Type B pancreatic cell (in vitro differentiated cells): ENCODE measurements at regions not wholly inside any gene's neighbourhood (a gene's known extent, or its start where the extent isn't known, plus 50 kb on each side); places are given as distances from the start of the nearest gene placed in this dataset.
"Not testable (repeated sequence)": the region's sequence is repeated elsewhere in the genome, so short reads cannot be mapped to it uniquely, and the experiment has no call there.

Source experiments
- DNase-seq: peaks from one replicate; pipeline ENCODE4 v3.0.0; 2021; ENCODE audit warnings: mixed read lengths; ENCODE audit not compliant: unreplicated experiment; ENCODE audit errors: extremely low spot score
- H3K27ac Mint-ChIP-seq: 2 replicates; pipeline ENCODE4 v1.8.0; 2021; ENCODE audit warnings: mild to moderate bottlenecking, mixed read lengths
- H3K27me3 Mint-ChIP-seq: 2 replicates; pipeline ENCODE4 v1.8.0; 2021; ENCODE audit warnings: mixed read lengths
- H3K36me3 Mint-ChIP-seq: 2 replicates; pipeline ENCODE4 v1.8.0; 2021; ENCODE audit warnings: mixed read lengths
- H3K4me1 Mint-ChIP-seq: one replicate; pipeline ENCODE4 v1.8.0; 2021; ENCODE audit warnings: mixed read lengths; ENCODE audit not compliant: unreplicated experiment
- H3K4me3 Mint-ChIP-seq: 2 replicates; pipeline ENCODE4 v1.8.0; 2021; ENCODE audit warnings: mild to moderate bottlenecking, mixed read lengths
- H3K9me3 Mint-ChIP-seq: 2 replicates; pipeline ENCODE4 v1.8.0; 2021; ENCODE audit warnings: mixed read lengths
- TF ChIP-seq, protein P1 (sequence below): fragments of 200-600 bp; sonication (generic); conservative IDR thresholded peaks from 2 replicates; pipeline ENCODE4 v1.5.0; 2021; ENCODE audit warnings: antibody characterized with exemption, mild to moderate bottlenecking

DNA sequence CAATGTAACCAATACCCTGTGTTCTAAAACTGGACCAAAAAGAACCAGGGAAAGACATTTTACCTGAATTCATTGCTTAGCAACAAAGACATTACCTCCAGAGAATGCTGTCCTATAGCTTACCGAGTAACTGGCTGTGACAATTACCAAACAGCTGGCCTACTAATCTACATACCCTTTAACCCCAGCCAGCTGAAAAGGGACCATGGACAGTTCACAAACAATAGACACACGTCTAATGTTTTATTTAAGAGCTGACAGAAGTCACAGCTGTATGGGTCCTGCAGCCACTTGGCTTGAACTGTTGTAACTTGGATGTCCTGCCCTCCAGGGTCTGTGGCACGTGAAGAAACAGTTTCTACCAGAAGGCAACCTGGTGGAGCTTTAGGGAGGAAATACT, 130.1 kb upstream of the EFEMP1 start:
- Mint-ChIP-seq H3K4me1 (no peaks in the 10 kb centered on the region), H3K4me3 (no peak overlapping the region), H3K27me3 (no peaks in the 10 kb centered on the region), H3K27ac (no peak overlapping the region), H3K36me3 (no peaks in the 10 kb centered on the region), H3K9me3 (peaks cover 9% of the 10 kb centered on the region)
- no peak for DNase-seq
- TF ChIP-seq, protein P1, sequence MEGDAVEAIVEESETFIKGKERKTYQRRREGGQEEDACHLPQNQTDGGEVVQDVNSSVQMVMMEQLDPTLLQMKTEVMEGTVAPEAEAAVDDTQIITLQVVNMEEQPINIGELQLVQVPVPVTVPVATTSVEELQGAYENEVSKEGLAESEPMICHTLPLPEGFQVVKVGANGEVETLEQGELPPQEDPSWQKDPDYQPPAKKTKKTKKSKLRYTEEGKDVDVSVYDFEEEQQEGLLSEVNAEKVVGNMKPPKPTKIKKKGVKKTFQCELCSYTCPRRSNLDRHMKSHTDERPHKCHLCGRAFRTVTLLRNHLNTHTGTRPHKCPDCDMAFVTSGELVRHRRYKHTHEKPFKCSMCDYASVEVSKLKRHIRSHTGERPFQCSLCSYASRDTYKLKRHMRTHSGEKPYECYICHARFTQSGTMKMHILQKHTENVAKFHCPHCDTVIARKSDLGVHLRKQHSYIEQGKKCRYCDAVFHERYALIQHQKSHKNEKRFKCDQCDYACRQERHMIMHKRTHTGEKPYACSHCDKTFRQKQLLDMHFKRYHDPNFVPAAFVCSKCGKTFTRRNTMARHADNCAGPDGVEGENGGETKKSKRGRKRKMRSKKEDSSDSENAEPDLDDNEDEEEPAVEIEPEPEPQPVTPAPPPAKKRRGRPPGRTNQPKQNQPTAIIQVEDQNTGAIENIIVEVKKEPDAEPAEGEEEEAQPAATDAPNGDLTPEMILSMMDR = no peak

DNA sequence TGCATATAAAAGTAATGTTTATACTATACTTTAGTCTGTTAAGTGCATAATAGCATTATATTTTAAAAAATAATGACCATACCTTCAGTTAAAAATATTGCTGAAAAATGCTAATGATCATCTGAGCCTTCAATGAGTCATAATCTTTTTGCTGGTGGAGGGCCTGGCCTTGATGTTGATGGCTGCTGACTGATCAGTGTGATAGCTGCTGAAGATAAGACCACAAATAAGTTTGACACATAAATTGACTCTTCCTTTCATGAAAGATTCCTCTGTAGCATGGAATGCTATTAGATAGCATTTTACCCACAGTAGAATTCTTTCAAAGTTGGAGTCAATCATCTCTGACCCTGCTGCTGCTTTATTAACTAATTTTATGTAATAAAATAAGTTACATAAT, 128.4 kb upstream of the CCDC85A start:
- no peaks in the 10 kb centered on the region for H3K4me1 Mint-ChIP-seq
- DNase-seq = no peak
- H3K27me3 Mint-ChIP-seq = no peaks in the 10 kb centered on the region
- H3K9me3 Mint-ChIP-seq = peaks cover 13% of the 10 kb centered on the region
- H3K27ac Mint-ChIP-seq = no peak overlapping the region
- no peak overlapping the region for H3K4me3 Mint-ChIP-seq
- TF ChIP-seq, protein P1 = no peak
- H3K36me3 Mint-ChIP-seq = no peaks in the 10 kb centered on the region

GRCh38 chr2:56061327-56061726, 122.5 kb upstream of the CCDC85A start:
- not testable (repeated sequence) for H3K36me3 Mint-ChIP-seq, H3K27ac Mint-ChIP-seq, DNase-seq, H3K4me3 Mint-ChIP-seq, H3K4me1 Mint-ChIP-seq
- Mint-ChIP-seq H3K9me3 (peaks cover 18% of the 10 kb centered on the region), H3K27me3 (peaks cover 16% of the 10 kb centered on the region)

DNA sequence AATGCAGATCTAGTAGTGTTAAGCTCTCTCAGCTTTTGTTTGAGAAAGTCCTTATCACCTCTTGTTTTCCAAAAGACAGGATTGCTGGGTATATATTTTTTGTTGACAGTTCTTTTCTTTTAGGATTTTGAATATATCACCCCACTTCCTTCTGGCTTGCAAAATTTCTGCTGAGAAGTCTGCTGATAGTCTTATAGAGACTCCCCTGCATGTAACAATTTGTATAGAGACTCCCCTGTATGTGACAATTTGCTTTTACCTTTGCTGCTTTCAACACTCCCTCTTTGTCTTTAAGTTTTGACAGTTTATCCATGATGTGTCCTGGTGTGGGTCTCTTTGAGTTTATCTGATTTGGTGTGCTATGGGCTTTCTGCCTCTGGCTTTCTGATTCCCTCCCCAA, 115.0 kb upstream of the CCDC85A start:
- no peak for DNase-seq
- H3K9me3 Mint-ChIP-seq = peaks cover 4% of the 10 kb centered on the region
- peaks cover 14% of the 10 kb centered on the region for H3K27me3 Mint-ChIP-seq
- H3K36me3 Mint-ChIP-seq = no peaks in the 10 kb centered on the region
- TF ChIP-seq, protein P1 = no peak
- no peaks in the 10 kb centered on the region for H3K4me1 Mint-ChIP-seq
- no peak overlapping the region for H3K27ac Mint-ChIP-seq
- H3K4me3 Mint-ChIP-seq = no peak overlapping the region

DNA sequence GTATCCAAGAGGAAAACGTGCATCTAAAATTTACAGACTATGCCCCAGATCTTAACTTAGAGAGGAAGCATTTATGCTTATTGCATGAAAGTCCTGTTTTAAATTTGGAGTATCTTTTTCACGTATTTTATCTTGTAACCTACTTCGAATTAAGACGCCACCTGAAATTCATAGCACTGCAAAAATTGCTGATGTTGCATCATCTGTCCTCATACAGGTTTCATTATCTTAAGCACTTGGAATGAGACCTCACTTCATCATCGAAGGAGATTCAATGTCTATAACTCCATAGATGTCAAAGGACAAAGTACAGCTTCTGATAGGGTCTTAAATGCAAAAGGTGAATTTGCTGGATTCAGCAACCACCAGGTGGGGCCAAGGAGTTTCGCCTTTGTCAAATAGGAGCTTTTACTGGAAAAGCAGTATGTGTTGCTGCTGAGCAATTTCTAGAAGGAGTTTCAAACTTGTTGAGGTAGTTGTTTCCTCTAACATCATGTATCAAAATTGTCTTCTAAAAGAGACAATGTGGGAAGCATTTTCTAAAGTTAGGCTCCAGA, 106.4 kb upstream of the CCDC85A start:
- H3K36me3 Mint-ChIP-seq = no peaks in the 10 kb centered on the region
- H3K27me3 Mint-ChIP-seq = peaks cover 16% of the 10 kb centered on the region
- H3K4me3 Mint-ChIP-seq = no peak overlapping the region
- no peak overlapping the region for H3K27ac Mint-ChIP-seq
- H3K9me3 Mint-ChIP-seq = no peaks in the 10 kb centered on the region
- TF ChIP-seq, protein P1 = peak; percentile 71
- H3K4me1 Mint-ChIP-seq = no peaks in the 10 kb centered on the region
- DNase-seq = no peak

GRCh38 chr2:56082665-56083064, 101.1 kb upstream of the CCDC85A start:
- Mint-ChIP-seq H3K4me3 (no peak overlapping the region), H3K36me3 (no peaks in the 10 kb centered on the region), H3K27ac (no peak overlapping the region), H3K4me1 (no peaks in the 10 kb centered on the region), H3K27me3 (peaks cover 4% of the 10 kb centered on the region), H3K9me3 (no peaks in the 10 kb centered on the region)
- TF ChIP-seq, protein P1 = no peak
- DNase-seq = no peak
